ENCODE measurements at regions not wholly inside any gene's neighbourhood (a gene's known extent, or its start where the extent isn't known, plus 50 kb on each side); places are given as distances from the start of the nearest gene placed in this dataset.

GRCh38 chr6:18055098-18055497 is 67.4 kb downstream of the NHLRC1 start:
- Histone ChIP-seq H4K20me1 (replicated peaks in 1 of 2; ENCODE audit: control insufficient read depth in 1 of 2, insufficient read depth in 2 of 2, low read length in 2 of 2) (no peaks in the 10 kb centered on the region), H4K8ac (ENCODE audit: extremely low read depth, insufficient read depth, low read length) (no peak overlapping the region), H3K9ac (replicated peaks in 1 of 4; ENCODE audit: extremely low read depth in 1 of 4, low read depth in 3 of 4, low read length in 3 of 4) (no peak overlapping the region), H2BK5ac (ENCODE audit: low read depth, low read length) (no peak overlapping the region), H3K18ac (ENCODE audit: extremely low read depth, low read length) (no peak overlapping the region), H3K14ac (ENCODE audit: insufficient read length) (no peak overlapping the region), H2AK5ac (ENCODE audit: low read depth, low read length) (no peak overlapping the region), H2BK120ac (replicated peaks; ENCODE audit: low read depth, low read length) (no peak overlapping the region), H3K56ac (replicated peaks; ENCODE audit: insufficient read length, low read depth, low read length) (no peak overlapping the region), H3K4me2 (ENCODE audit: insufficient read depth in 1 of 2, low read depth in 2 of 2, low read length in 2 of 2) (no peak overlapping the region), H2BK20ac (ENCODE audit: low read length) (no peak overlapping the region), H3K23me2 (ENCODE audit: low read depth, low read length) (no peaks in the 10 kb centered on the region), H3K4me1 (replicated peaks in 1 of 4; ENCODE audit: control insufficient read depth in 3 of 4, insufficient read depth in 4 of 4, low read length in 3 of 4) (no peaks in the 10 kb centered on the region), H3K36me3 (ENCODE audit: control insufficient read depth in 2 of 4, insufficient read depth in 4 of 4, low read length in 3 of 4) (no peaks in the 10 kb centered on the region), H4K5ac (ENCODE audit: insufficient read length, low read depth, low read length) (no peak overlapping the region), H3K23ac (ENCODE audit: insufficient read length) (no peak overlapping the region), H2AFZ (ENCODE audit: low read length) (no peak overlapping the region), H2BK12ac (ENCODE audit: low read depth, low read length) (no peak overlapping the region), H3K9me3 (ENCODE audit: insufficient read depth in 2 of 2, low read depth in 1 of 2, low read length in 1 of 2) (no peaks in the 10 kb centered on the region), H4K91ac (replicated peaks; ENCODE audit: insufficient read length, low read length) (no peak overlapping the region), H3K4me3 (ENCODE audit: extremely low read depth in 1 of 4, insufficient read depth in 2 of 4, low read depth in 3 of 4, low read length in 4 of 4) (no peak overlapping the region), H3K79me2 (ENCODE audit: control insufficient read depth in 1 of 2, insufficient read depth in 2 of 2, low read length in 2 of 2) (no peaks in the 10 kb centered on the region), H3K27me3 (replicated peaks in 1 of 4; ENCODE audit: control insufficient read depth in 3 of 4, extremely low read depth in 1 of 4, insufficient read depth in 3 of 4, low read length in 3 of 4) (no peaks in the 10 kb centered on the region), H2BK15ac (ENCODE audit: low read length) (no peak overlapping the region), H3K79me1 (ENCODE audit: low read depth, low read length) (no peaks in the 10 kb centered on the region), H3K4ac (replicated peaks; ENCODE audit: insufficient read length, low read depth, low read length) (no peak overlapping the region), H3K27ac (ENCODE audit: low read depth, low read length) (no peak overlapping the region)
- no peak for FAIRE-seq
- no peak for DNase-seq (ENCODE audit: low read depth in 1 of 2, low spot score in 2 of 2)
- POLR2A ChIA-PET (ENCODE audit: partially characterized antibody): interaction anchor here (0.6 kb wide), 1 partner anchor 346 kb away, joined by 3 read pairs; no protein-coding TSS in a partner anchor
- CTCF ChIA-PET (ENCODE audit: partially characterized antibody): interaction anchor here (1.1 kb wide), 1 partner anchor 27 kb away, joined by 3 read pairs; no protein-coding TSS in a partner anchor
- TF ChIP-seq GABPA (IDR thresholded peaks at IDR 0.05; ENCODE audit: borderline replicate concordance, insufficient read depth, low read length): no peak
- no peak for TF ChIP-seq POLR2A (IDR thresholded peaks at IDR 0.05; ENCODE audit: control extremely low read depth in 1 of 2, low read depth in 2 of 2, low read length in 2 of 2)
- no peak for TF ChIP-seq BCL11A (IDR thresholded peaks at IDR 0.05; ENCODE audit: low read depth in 2 of 2, low read length in 2 of 2)
- no peak for TF ChIP-seq CHD1 (IDR thresholded peaks at IDR 0.05; ENCODE audit: low read depth, low read length)
- no peak for TF ChIP-seq TBP (IDR thresholded peaks at IDR 0.05; ENCODE audit: low read depth, low read length)
- no peak for TF ChIP-seq BRCA1 (IDR thresholded peaks at IDR 0.05; ENCODE audit: low read depth, low read length)
- no peak for TF ChIP-seq GTF2F1 (IDR thresholded peaks at IDR 0.05; ENCODE audit: borderline replicate concordance, low read depth, low read length)
- TF ChIP-seq SIX5 (IDR thresholded peaks at IDR 0.05; ENCODE audit: low read depth, low read length): no peak
- TF ChIP-seq NANOG (IDR thresholded peaks at IDR 0.05; ENCODE audit: insufficient read depth, low read depth, low read length, poor library complexity, severe bottlenecking): no peak
- no peak for TF ChIP-seq JUND (IDR thresholded peaks at IDR 0.05; ENCODE audit: low read length)
- TF ChIP-seq NRF1 (IDR thresholded peaks at IDR 0.05; ENCODE audit: low read depth, low read length): no peak
- TF ChIP-seq CTCF (IDR thresholded peaks at IDR 0.05; ENCODE audit: control extremely low read depth in 1 of 3, insufficient read depth in 1 of 3, low read depth in 1 of 3, low read length in 3 of 3): no peak
- no peak for TF ChIP-seq HDAC6 (IDR thresholded peaks at IDR 0.05; ENCODE audit: low read depth, low read length)
- TF ChIP-seq HDAC2 (IDR thresholded peaks at IDR 0.05; ENCODE audit: borderline replicate concordance in 1 of 2, low read depth in 2 of 2, low read length in 2 of 2): no peak

Measured in H1 (cell line).